GM12878 (cell line): ENCODE measurements at regions not wholly inside any gene's neighbourhood (a gene's known extent, or its start where the extent isn't known, plus 50 kb on each side); places are given as distances from the start of the nearest gene placed in this dataset.

Experiments
- ATAC-seq: fragments of 200-7000 bp; cut with Tn5 transposase; 3 replicates; pipeline ENCODE4 v1.9.1; 2020; ENCODE audit warnings: mild to moderate bottlenecking, moderate library complexity
- BruUV-seq: library from RNA; stranded (reverse); fragments of 400-500 nt; replicated peaks from 2 replicates; lab custom pipeline; 2021; lab: Mats Ljungman, UMichigan
- CTCF ChIA-PET: fragments of 300-600 bp; sonication (Branson Sonifier 250); formaldehyde crosslinking; extraction: SDS; loops from one replicate; lab custom pipeline; 2021; ENCODE audit warnings: inconsistent platforms; lab: Yijun Ruan, JAX
- POLR2A ChIA-PET: fragments of 350-600 bp; formaldehyde crosslinking; extraction: SDS; loops from one replicate; lab custom pipeline; 2021; ENCODE audit warnings: inconsistent platforms; lab: Charles Lee
- RAD21 ChIA-PET: fragments of 300-600 bp; sonication (Branson Sonifier 250); formaldehyde crosslinking; loops from one replicate; lab custom pipeline; 2023; ENCODE audit warnings: antibody characterized with exemption; ENCODE audit not compliant: unreplicated experiment; lab: Charles Lee
- SMC1A ChIA-PET: fragments of 300-600 bp; sonication (Branson Sonifier 250); formaldehyde crosslinking; loops from one replicate; lab custom pipeline; 2023; ENCODE audit not compliant: unreplicated experiment, uncharacterized antibody; lab: Charles Lee
- DNase-seq: peaks from one replicate; pipeline ENCODE4 v3.0.0-alpha.2; 2011; ENCODE audit warnings: low read depth, low spot score
- FAIRE-seq: peaks from 3 replicates; lab custom pipeline; 2011; peaks lifted over from hg19 to GRCh38; lab: Jason Lieb, UNC
- H2AFZ ChIP-seq: 2 replicates; pipeline ENCODE4 v1.6.0; 2011; ENCODE audit warnings: low read depth, low read length, control low read depth; ENCODE audit not compliant: control insufficient read depth
- H3K27ac ChIP-seq: 2 replicates; pipeline ENCODE4 v1.5.1; 2011; ENCODE audit warnings: control low read depth; ENCODE audit not compliant: control insufficient read depth, insufficient read depth
- H3K27me3 ChIP-seq, 2 experiments: replicated peaks in 1 of 2; 2 replicates each; pipeline versions ENCODE4 v1.6.0 to v1.6.1; 2011; ENCODE audit warnings: low read length in 1 of 2; ENCODE audit not compliant: control insufficient read depth in 2 of 2, insufficient read depth in 2 of 2
- H3K36me3 ChIP-seq, 2 experiments: 2 replicates each; pipeline ENCODE4 v1.5.1; 2011; ENCODE audit warnings: low read length in 1 of 2; ENCODE audit not compliant: control insufficient read depth in 2 of 2, insufficient read depth in 2 of 2
- H3K4me1 ChIP-seq: 2 replicates; pipeline ENCODE4 v1.6.1; 2011; ENCODE audit warnings: mild to moderate bottlenecking, low read length, moderate library complexity, mixed read lengths; ENCODE audit not compliant: control insufficient read depth, insufficient read depth
- H3K4me2 ChIP-seq: 2 replicates; pipeline ENCODE4 v1.6.0; 2011; ENCODE audit warnings: control low read depth; ENCODE audit not compliant: control insufficient read depth, insufficient read depth
- H3K4me3 ChIP-seq: fragments of 200-600 bp; sonication (generic); 2 replicates; pipeline ENCODE4 v1.5.1; 2016
- H3K79me2 ChIP-seq: 2 replicates; pipeline ENCODE4 v1.6.0; 2011; ENCODE audit warnings: low read length; ENCODE audit not compliant: control insufficient read depth, insufficient read depth
- H3K9ac ChIP-seq: 2 replicates; pipeline ENCODE4 v1.8.0; 2011; ENCODE audit warnings: low read length, control low read depth, mixed read lengths; ENCODE audit not compliant: control insufficient read depth, insufficient read depth
- H3K9me3 ChIP-seq: replicated peaks from 3 replicates; pipeline ENCODE4 v1.5.1; 2011; ENCODE audit warnings: mild to moderate bottlenecking, low read length; ENCODE audit not compliant: control insufficient read depth, insufficient read depth
- H4K20me1 ChIP-seq: 2 replicates; pipeline ENCODE4 v1.6.0; 2011; ENCODE audit not compliant: control insufficient read depth, insufficient read depth
- BMI1 ChIP-seq: fragments of 450-650 bp; IDR thresholded peaks from 2 replicates; pipeline ENCODE4 v1.6.1; 2016; ENCODE audit warnings: mild to moderate bottlenecking, moderate library complexity, borderline replicate concordance
- CBFB ChIP-seq: IDR thresholded peaks from 2 replicates; pipeline ENCODE4 v1.6.1; 2016; ENCODE audit warnings: antibody characterized with exemption, low read depth
- EED ChIP-seq: sonication (generic); IDR thresholded peaks from 2 replicates; pipeline ENCODE4 v1.6.1; 2016; ENCODE audit warnings: antibody characterized with exemption, low read depth
- EZH2 ChIP-seq: IDR thresholded peaks from 2 replicates; pipeline ENCODE4 v1.6.1; 2012; ENCODE audit warnings: low read depth, mild to moderate bottlenecking, control low read depth, inconsistent platforms, low read length, borderline replicate concordance; ENCODE audit not compliant: control insufficient read depth
- MTA3 ChIP-seq: IDR thresholded peaks from 2 replicates; pipeline ENCODE4 v1.6.1; 2012; ENCODE audit warnings: low read length, inconsistent platforms, borderline replicate concordance
- NFIC ChIP-seq: IDR thresholded peaks from 2 replicates; pipeline ENCODE4 v1.6.1; 2012; ENCODE audit warnings: low read depth, mild to moderate bottlenecking, inconsistent platforms, low read length, moderate library complexity
- POLR2A ChIP-seq: IDR thresholded peaks from 2 replicates; pipeline ENCODE4 v1.6.1; 2011; ENCODE audit warnings: low read depth, mild to moderate bottlenecking, low read length
- SIN3A ChIP-seq: IDR thresholded peaks from 2 replicates; pipeline ENCODE4 v1.6.1; 2012; ENCODE audit warnings: low read depth, low read length, improper control_type of control experiment
- SKIL ChIP-seq: fragments of 450-650 bp; IDR thresholded peaks from 2 replicates; pipeline ENCODE4 v1.6.1; 2017; ENCODE audit warnings: mild to moderate bottlenecking, low read depth, inconsistent platforms; ENCODE audit not compliant: poor library complexity, severe bottlenecking
- SP1 ChIP-seq: IDR thresholded peaks from one replicate; pipeline ENCODE4 v1.6.1; 2011; ENCODE audit warnings: low read depth, low read length
- WGBS: methylation state at CpG from one replicate; pipeline ENCODE4 v1.1.6; 2016; ENCODE audit warnings: low lambda C conversion rate; ENCODE audit not compliant: insufficient replicate concordance, insufficient coverage; ENCODE audit errors: missing lambda C conversion rate; 5-methylcytosine and 5-hydroxymethylcytosine counted together
- in situ Hi-C: fragments of 300-500 bp; cut with MboI; formaldehyde crosslinking; loops from 9 replicates; pipeline ENCODE4 v1.14.3; 2018; ENCODE audit warnings: mixed read lengths
- intact Hi-C: fragments of 100-400 bp; cut with micrococcal nuclease; formaldehyde crosslinking; loops from one replicate; pipeline ENCODE4 v1.14.2; 2022; ENCODE audit not compliant: unreplicated experiment

GRCh38 chr14:82785756-82786482, 1252.3 kb upstream of the SEL1L start (continued):
- TF ChIP-seq NFIC, result no peak
- TF ChIP-seq BMI1, result no peak
- no peak for TF ChIP-seq SP1

- TF ChIP-seq EZH2, result no peak
Observed at GRCh38 chr14:82786483-82786880, 1252.8 kb upstream of the SEL1L start.

GRCh38 chr14:82796086-82796485, 1262.4 kb upstream of the SEL1L start:
- ChIA-PET POLR2A (no interaction called here), SMC1A (interaction anchor here (1.5 kb wide), 1 partner anchor 10 kb away, joined by 3 read pairs; no protein-coding TSS in a partner anchor), RAD21 (no interaction called here), CTCF (no interaction called here)
- H4K20me1 ChIP-seq, result no peaks in the 10 kb centered on the region
- no peaks in the 10 kb centered on the region for H3K4me1 ChIP-seq
- no TSS peak for BruUV-seq
- DNase-seq (no peak), FAIRE-seq (no peak), ATAC-seq (no peak)
- no peak overlapping the region for H3K9ac ChIP-seq
- in situ Hi-C loops, result no loop called here
- no peak overlapping the region for H3K4me3 ChIP-seq
- no peak overlapping the region for H3K4me2 ChIP-seq
- H3K27ac ChIP-seq, result no peak overlapping the region
- 19% methylated on average over 4 of the region's 4 CpGs for WGBS
- H3K36me3 ChIP-seq, result no peaks in the 10 kb centered on the region
- no peaks in the 10 kb centered on the region for H3K79me2 ChIP-seq
- intact Hi-C loops, result no loop called here
- no peaks in the 10 kb centered on the region for H3K27me3 ChIP-seq
- no peak overlapping the region for H2AFZ ChIP-seq
- H3K9me3 ChIP-seq, result no peaks in the 10 kb centered on the region
- TF ChIP-seq SKIL (no peak), CBFB (no peak), SIN3A (no peak), POLR2A (no peak), EED (no peak), MTA3 (no peak)

More at GRCh38 chr14:82786483-82786880, 1252.8 kb upstream of the SEL1L start:
- ChIA-PET SMC1A (interaction anchor here (0.9 to 1.0 kb wide), 2 partner anchors 10 to 14 kb away, joined by 3 read pairs; no protein-coding TSS in a partner anchor), POLR2A (no interaction called here), CTCF (interaction anchor here (0.6 kb wide), 1 partner anchor 11 kb away, joined by 3 read pairs; no protein-coding TSS in a partner anchor), RAD21 (no interaction called here)
- FAIRE-seq (no peak), ATAC-seq (no peak), DNase-seq (no peak)
- no TSS peak for BruUV-seq
- Histone ChIP-seq H3K4me3 (no peak overlapping the region), H3K9ac (no peak overlapping the region), H3K27ac (no peak overlapping the region), H2AFZ (no peak overlapping the region), H3K79me2 (no peaks in the 10 kb centered on the region), H3K36me3 (no peaks in the 10 kb centered on the region), H4K20me1 (no peaks in the 10 kb centered on the region), H3K27me3 (no peaks in the 10 kb centered on the region), H3K4me1 (no peaks in the 10 kb centered on the region), H3K4me2 (no peak overlapping the region), H3K9me3 (no peaks in the 10 kb centered on the region)
- 3% methylated on average over 3 of the region's 3 CpGs for WGBS
- intact Hi-C loops (no loop called here), in situ Hi-C loops (no loop called here)
